Stimulated activated CD8-positive, alpha-beta memory T cell treated with anti-CD3 and anti-CD28 coated beads, Interleukin-15, amount 100 ng/mL, for 48 hours (primary cell): ENCODE measurements at regions not wholly inside any gene's neighbourhood (a gene's known extent, or its start where the extent isn't known, plus 50 kb on each side); places are given as distances from the start of the nearest gene placed in this dataset.
"Not testable (repeated sequence)": the region's sequence is repeated elsewhere in the genome, so short reads cannot be mapped to it uniquely, and the experiment has no call there.

ENCODE experiments used
- DNase-seq, 2 donors: peaks; one replicate each; pipeline ENCODE4 v3.0.0-alpha.2; 2020; ENCODE audit warnings: low read depth in 2 of 2

DNA sequence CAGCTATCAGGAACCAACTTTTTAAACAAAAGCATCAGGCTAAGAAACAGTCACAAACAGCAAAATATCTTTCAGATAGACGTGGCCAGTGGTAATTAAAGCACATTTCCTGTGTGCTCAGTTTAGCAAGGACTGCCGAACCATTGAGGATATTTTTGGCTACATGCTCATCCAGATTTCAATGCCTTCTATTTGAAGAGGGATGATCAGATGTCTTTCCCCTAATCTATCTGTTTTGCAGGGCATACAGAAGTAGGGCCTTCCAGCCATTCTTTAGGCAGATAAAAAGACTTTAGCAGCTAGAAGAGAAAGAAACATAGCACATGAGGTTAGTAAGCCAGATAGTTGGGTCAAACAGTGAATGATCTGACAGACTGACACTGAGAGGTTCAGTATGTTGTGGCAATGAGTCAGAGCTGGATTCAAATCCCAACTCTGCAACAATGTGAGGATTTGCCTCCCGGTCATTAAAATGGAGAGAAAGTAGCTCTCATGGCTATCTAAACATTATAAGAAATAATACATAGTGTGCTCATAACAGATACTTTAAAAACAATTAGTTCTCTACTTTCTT is 100.0 kb upstream of the PRKG2 start:
- no peak for DNase-seq

DNA sequence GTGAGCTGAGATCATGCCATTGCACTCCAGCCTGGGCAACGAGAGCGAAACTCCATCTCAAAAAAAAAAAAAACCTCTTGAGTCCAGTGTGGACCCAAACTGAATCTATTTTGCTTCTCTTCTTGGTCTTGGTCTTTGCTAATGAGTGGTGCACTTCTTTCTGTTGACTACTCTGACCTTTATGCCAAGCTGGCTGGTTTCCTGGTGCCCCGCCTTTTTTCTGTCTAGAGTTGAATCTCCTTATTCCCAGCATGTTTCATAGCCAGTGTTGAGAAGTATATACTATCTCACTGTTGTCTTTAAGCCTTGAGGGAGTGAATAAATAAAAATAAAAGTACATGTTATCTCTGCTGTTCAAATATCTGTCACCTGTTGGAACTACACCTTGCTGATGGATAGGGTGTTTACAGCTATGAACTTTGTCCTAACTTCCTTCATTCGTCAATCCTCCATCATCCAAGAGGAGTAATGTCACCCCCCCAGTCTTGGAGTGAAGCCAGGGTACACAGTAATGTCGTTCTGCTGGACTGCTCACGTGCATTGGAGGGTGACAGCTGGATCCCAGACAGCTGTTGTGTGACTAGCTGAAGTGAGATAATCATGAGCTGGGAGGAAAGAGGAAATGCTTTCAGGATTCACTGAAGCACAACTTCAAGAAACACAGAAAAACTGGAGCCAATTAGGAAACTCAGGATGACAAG is 99.3 kb upstream of the PRKG2 start:
- no peak for DNase-seq

DNA sequence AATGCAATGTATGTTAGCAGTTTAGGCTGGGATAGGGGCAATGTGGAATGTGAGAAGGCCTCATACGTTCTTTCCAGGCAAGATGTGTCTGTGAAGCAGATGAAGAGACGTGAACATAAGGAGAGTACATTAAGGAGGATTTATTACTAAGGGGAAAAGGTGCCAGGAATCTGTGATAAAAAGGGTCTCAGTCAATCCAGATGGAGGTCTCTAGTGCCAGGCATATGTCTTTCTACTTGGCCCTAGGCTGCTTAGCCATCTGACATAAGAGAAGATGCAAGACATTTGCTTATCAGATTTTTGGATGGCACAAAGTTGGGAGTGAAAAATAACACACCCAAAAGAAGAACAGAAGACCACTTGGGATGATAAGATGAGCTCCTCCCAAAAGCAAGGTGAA is 93.0 kb upstream of the PRKG2 start:
- DNase-seq: no peak

DNA sequence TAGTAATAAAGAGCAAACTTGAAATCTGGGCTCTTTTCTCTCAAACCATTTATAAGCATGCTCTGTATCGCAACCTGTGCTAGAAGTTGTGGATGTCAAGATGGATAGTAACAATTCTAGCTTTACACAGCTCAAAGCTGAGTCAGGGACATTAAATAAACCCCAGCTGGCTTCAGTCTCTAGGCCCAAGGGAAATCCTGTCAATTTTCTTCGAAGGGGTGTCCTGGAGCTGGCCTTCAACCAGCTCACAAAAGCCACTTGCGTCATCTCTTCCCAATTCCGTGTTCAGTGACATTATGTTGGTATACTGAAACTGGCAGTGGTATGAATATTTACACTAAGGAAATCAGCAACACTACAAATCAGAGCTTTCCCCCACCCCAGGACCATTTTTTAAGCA is 89.8 kb upstream of the PRKG2 start:
- DNase-seq: no peak

DNA sequence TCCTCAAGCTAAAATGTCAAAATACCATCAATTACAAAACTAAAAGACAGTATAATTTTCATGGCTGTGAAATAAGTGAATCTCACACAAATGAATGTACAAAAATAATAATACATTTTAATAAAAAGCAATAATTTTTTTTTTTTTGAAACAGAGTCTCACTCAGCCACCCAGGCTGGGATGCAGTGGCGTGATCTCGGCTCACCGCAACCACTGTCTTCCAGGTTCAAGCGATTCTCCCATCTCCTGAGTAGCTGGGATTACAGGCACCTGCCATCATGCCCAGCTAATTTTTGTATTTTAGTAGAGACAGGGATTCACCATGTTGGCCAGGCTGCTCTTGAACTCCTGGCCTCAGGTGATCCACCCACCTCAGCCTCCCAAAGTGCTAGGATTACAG is 85.3 kb upstream of the PRKG2 start:
- not testable (repeated sequence) for DNase-seq

DNA sequence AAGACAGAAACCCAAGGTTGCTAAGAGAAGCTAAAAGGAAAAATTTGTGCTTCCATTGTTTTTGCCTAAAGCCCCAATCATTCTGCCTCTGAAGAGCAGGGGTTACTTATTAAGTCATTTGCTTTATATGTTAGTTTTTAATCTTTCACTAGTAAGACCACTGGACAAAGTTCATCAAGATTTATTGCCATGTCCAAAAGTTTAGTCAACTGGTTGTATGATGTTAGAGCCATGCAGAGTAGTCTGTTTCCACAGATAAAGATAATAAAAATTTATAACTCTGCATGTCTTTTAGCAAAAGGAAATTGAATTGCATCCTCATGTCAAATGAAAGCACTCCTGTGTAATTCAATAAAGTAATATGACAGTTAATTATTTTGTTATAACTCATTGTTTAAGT is 75.8 kb upstream of the PRKG2 start:
- no peak for DNase-seq

DNA sequence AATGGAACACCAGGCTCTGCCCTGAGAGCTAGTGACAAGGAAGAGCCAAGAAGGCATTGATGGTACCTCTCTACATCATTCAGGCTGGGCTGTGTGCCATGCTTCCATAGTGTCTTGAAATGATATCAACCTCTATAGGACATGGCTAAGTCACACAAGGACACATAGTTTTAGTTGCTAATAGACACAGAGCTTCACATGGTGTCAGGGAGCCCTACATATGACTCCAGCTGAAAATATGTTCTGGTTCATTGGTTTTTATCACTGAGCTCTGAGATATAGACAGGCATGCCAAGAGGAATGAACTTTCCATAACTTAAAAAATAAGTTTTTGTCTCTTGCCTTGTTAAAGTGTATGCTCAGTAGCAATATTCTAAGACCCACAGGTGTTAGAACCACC is 72.1 kb upstream of the PRKG2 start:
- no peak for DNase-seq

DNA sequence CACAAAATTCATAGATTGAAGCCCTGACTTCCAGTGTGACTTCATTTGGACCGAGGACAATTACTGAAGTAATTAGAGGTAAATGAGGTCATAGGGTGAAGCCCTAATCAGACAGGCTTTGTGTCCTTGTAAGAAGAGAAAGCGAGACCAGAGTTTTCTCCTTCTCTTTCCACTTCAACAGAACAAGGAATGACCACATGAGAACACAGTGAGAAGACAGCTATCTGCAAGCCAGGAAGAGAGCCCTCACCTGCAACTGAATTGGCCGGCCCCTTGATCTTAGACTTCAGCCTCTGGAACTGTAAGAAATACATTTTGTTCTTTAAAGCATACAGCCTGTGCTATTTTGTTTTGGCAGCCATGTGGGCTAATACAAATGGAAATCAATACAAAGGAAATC is 67.1 kb upstream of the PRKG2 start:
- DNase-seq: no peak

DNA sequence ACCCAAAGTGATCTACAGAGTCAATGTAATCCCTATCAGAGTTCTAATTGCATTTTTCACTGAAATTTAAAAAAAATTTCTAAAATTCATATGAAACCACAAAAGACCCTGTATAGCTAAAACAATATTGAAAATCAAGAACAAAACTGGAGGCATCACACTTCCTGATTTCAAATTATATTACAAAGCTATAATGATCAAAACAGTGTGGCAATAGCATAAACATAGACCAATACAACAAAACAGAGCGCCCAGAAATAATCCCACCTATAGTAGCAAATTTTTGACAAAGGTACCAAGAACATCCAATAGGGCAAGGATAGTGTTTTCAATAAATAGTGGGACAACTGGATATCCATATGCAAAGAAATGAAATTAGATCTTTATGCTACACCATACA is 59.4 kb upstream of the PRKG2 start:
- DNase-seq: no peak

DNA sequence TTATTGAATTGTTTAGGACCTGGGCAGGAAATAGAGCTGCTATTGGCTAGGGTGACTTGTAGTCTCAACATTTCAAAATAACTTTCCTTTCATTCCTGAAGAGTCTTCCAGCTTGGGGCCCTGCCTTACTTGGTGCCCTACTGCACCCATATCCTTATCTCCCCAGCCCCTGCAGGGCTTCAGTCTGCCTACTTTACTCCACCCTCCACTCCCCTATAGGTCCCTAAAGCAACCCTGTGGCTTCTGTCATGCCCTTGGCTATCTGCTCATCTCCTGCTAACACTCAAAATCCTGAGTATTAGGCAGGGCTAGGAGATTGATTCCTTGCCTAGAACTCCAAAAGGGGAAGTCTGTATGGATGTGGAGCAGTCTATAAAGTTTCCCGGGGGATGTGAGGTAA is 57.6 kb upstream of the PRKG2 start:
- DNase-seq: no peak
